Suppressor macrophage treated with lipopolysaccharide for 4 hours (primary cell): ENCODE measurements at regions not wholly inside any gene's neighbourhood (a gene's known extent, or its start where the extent isn't known, plus 50 kb on each side); places are given as distances from the start of the nearest gene placed in this dataset.
"Not testable (repeated sequence)": the region's sequence is repeated elsewhere in the genome, so short reads cannot be mapped to it uniquely, and the experiment has no call there.

Source experiments
- DNase-seq: peaks from one replicate; pipeline ENCODE4 v3.0.0-alpha.2; 2020

GRCh38 chr16:21422824-21423223 is 144.7 kb upstream of the CRYM start:
- DNase-seq, result not testable (repeated sequence)

- DNase-seq, result not testable (repeated sequence)
These were observed 126.6 kb upstream of the CRYM start for GRCh38 chr16:21404699-21405098.

GRCh38 chr16:21397866-21398265 is 119.8 kb upstream of the CRYM start:
- not testable (repeated sequence) for DNase-seq

- not testable (repeated sequence) for DNase-seq
These were observed 118.5 kb upstream of the CRYM start for GRCh38 chr16:21396545-21396944.

GRCh38 chr16:21390634-21391033 is 112.5 kb upstream of the CRYM start:
- DNase-seq, result not testable (repeated sequence)

GRCh38 chr16:21389860-21390259 is 111.8 kb upstream of the CRYM start:
- DNase-seq, result not testable (repeated sequence)

- not testable (repeated sequence) for DNase-seq
These were observed 109.7 kb upstream of the CRYM start for GRCh38 chr16:21387757-21388156.

GRCh38 chr16:21386201-21386915 is 108.3 kb upstream of the CRYM start:
- DNase-seq, result not testable (repeated sequence)

- not testable (repeated sequence) for DNase-seq
These were observed 105.6 kb upstream of the CRYM start for GRCh38 chr16:21383682-21384081.

GRCh38 chr16:21379645-21380044 is 101.6 kb upstream of the CRYM start:
- not testable (repeated sequence) for DNase-seq

GRCh38 chr16:21376196-21376899 is 98.3 kb upstream of the CRYM start:
- not testable (repeated sequence) for DNase-seq

GRCh38 chr16:21375334-21375733 is 97.2 kb upstream of the CRYM start:
- not testable (repeated sequence) for DNase-seq

- DNase-seq, result not testable (repeated sequence)
These were observed 95.4 kb upstream of the CRYM start for GRCh38 chr16:21373454-21373853.

- not testable (repeated sequence) for DNase-seq
These were observed 94.8 kb upstream of the CRYM start for GRCh38 chr16:21372862-21373261.

GRCh38 chr16:21372162-21372835 is 94.2 kb upstream of the CRYM start:
- not testable (repeated sequence) for DNase-seq

GRCh38 chr16:21370791-21371190 is 92.7 kb upstream of the CRYM start:
- not testable (repeated sequence) for DNase-seq

- DNase-seq, result not testable (repeated sequence)
These were observed 91.2 kb upstream of the CRYM start for GRCh38 chr16:21368973-21369942.

GRCh38 chr16:21367733-21368421 is 89.8 kb upstream of the CRYM start:
- DNase-seq, result not testable (repeated sequence)

- DNase-seq, result not testable (repeated sequence)
These were observed 88.9 kb upstream of the CRYM start for GRCh38 chr16:21366998-21367397.

GRCh38 chr16:21365541-21365940 is 87.5 kb upstream of the CRYM start:
- DNase-seq, result not testable (repeated sequence)

GRCh38 chr16:21363550-21364223 is 85.6 kb upstream of the CRYM start:
- peak; percentile 78 for DNase-seq
